ENCODE measurements at regions not wholly inside any gene's neighbourhood (a gene's known extent, or its start where the extent isn't known, plus 50 kb on each side); places are given as distances from the start of the nearest gene placed in this dataset.

- no peak for ATAC-seq
These were observed 50.1 kb upstream of the SIRPA start for GRCh38 chr20:1845163-1845523.

- peak; percentile 19 for ATAC-seq
These were observed 50.7 kb upstream of the SIRPA start for GRCh38 chr20:1844325-1845162.

- ATAC-seq = no peak
These were observed 52.9 kb upstream of the SIRPA start for GRCh38 chr20:1842281-1842680.

DNA sequence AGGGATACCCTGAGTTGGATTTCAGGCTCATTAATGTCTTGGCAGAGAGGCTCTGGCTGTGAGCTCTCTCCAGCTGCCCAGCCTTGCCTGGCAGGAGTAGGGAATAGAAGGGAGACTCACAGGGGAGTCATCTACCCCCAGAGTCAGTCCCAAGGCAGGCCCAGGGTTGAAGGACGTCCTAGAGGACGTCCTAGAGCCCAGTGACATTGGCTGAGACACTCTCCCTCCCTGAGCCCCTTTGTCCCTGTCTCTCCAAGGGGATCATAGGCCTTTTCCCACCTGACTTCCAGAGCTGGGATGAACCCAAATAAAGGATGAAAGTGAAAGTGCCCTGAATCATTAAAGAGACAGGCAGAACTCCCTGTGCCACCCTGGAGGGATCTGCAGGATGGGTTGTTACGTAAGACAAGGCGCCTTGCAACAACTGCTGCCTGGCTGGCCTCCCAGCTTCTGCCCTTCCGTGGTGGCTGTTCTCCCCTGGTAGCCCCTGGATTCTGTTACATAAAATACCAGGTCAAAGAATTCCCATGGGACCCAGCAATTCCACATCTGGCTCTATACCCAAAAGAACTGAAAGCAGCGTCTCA is 53.6 kb upstream of the SIRPA start:
- no peak for ATAC-seq

DNA sequence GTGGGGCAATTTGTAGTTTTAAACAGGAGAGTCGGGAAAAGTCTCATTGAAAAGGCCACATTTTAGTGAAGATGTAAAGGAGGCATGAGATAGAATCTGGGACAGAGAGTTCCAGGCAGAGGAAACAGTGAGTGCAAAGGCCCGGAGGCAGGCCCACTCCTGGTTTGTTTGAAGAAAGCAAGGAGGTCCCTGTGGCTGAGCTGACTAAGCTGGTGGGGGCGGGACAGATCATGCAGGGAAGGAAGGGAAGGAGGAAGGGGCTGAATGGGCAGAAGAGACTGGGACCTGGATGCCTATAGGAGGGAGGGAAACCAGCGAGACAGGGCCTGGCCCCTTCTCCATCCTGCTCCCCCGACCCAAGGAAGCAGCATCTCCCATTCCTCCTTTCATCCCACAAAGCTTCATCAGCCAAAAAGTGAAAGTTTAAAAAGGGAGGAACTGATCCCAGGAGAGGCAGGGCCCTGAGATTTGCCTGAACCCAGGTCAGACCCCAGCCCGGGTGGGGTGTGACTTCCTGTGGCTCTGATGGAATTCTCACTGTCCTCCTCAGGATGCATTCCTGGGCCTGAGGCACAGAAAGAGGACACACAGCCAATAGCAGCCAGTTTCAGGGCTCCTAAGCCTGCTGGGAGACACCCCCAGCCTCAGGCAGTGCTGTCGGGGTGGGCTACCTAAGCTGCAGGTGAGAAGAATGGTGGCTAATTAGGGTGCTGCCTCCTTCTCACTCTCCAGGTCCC is 54.2 kb upstream of the SIRPA start:
- ATAC-seq = no peak

- ATAC-seq = peak; percentile 67
These were observed 55.6 kb upstream of the SIRPA start for GRCh38 chr20:1839376-1840317.

DNA sequence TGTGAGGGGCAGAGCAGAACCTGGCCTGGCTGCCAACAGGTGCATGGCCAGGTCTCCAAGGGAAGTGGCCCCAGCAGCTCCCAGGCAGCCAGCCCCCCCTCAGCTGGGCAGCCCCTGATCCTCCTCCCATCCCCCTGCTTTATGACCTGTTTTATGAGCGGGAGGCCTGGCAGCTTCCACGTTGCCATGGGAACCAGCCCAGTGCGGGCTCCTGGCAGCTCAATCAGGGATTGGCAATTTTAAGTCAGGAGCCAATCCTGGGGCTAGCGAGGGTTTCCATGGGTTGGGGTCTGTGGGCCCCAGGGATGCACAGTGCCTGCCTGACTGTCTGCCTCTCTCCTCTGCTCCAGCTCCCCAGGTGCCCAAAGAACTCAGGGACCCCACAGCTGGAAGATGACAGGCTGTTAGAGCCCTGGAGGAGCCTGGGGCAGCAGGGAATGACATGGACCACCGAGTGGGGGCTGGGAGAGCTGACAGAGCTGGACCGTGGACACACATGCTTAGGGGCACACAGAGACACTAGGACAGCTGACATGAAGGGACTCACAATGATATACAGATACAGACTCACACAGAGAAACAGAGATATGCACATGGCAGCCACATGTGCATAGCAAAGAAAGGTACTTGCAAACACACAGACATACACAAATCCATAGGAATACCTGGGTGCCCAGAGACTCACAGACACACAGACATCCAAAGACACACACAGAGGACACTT is 56.5 kb upstream of the SIRPA start:
- no peak for ATAC-seq

- ATAC-seq = no peak
These were observed 59.8 kb upstream of the SIRPA start for GRCh38 chr20:1835186-1836035.

DNA sequence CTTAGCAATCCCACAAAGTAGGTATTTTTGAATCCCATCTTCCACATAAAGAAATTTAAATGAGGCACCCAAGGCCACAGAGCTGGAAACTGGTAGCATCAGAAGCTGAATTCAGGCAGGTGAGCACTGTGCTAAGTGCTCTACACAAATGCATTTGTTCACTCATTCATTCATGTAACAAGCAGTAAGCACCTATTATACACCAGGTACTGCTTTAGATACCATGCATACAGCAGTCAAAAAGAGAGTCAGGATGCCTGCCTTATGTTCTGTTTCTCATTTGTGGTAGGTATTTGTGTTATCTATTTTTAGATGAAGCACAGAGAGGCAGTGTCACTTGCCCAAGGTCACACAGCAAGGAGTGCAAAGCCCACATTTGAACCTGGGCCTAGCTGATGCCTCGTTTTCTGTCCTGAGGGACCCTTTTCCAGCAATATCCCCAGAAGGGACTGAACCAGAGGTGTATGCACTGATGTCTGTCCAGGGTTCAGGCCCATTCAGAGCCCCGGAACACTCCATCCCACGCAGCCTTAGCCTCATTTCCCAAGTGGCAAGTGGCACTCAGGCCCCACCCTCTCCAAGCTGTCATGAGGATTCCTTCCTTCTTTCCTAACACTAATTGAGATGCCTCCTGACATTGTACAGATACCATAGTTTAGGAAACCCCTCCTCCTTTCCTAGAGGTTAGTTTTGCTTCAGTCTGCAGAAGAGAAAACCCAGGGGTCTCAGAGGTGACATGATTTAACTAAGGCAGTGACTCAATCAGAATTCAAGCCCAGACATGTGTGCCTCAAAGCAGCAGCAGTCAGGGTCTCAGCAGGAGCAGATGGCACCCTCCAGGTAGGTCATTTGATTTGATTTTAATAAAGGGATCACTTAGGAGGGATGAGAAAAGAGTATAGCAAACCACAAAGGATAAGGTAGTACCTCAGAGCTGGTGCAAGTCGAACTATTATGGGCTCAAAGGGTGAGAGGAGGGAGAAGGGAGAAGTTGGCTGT is 61.2 kb upstream of the SIRPA start:
- ATAC-seq = no peak

- ATAC-seq = no peak
These were observed 62.0 kb upstream of the SIRPA start for GRCh38 chr20:1833216-1833615.

DNA sequence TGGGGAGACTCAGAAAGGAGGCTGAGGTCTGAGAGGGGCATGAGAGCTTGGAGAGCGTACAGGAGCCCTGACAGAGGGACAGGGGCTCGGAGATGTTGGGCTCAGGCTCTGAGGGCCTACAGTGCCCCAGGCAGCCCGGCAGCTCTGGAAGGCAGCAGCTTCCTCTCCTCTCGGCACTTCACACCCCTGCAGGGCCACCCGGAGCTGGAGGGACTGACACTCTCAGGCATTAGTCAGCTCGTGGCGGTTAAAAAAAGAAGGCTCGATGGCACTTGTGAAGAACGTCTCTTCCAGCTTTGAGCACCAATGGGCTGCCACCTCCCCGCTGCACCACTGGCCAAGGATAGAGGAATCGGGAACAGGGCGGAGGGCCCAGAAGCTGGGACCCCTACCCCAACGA is 62.6 kb upstream of the SIRPA start:
- no peak for ATAC-seq

DNA sequence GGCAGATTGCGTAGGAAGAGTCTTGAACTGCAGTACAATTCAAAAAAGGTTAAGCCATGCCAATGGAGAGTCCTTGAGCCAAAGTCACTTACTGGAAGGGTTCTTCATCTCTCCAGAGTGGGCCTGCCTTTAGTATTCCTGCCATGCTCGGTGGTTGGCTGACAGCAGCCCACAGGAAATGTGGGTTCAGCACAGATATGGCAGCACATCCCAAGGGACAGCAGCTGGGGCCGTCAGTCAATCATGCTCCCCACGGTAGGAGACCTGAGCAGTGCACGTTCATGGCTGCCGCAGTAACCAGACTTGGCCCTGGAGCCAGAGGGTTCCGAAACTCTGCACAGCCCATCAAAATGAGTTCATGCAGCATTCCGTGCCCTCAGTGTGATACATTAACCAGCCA is 63.6 kb upstream of the SIRPA start:
- ATAC-seq = no peak

DNA sequence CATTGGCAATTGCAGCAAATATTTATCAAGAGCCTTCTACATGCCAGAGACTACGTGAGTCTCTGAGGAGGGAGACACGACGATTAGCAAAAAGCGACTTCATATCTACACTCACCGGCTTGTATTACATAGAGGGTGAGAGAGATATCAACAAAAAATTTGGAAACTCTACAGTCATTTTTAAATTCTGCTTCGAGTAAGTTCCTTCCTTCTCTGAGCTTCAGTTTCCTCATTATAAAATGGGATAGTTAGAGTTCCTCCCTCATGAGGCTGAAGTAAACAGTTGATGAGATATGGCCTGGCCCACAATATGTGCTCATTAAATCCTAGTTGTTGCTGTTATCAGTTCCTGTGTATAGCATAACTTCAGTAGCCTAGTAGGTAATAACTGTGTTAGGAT is 64.1 kb upstream of the SIRPA start:
- no peak for ATAC-seq

GRCh38 chr20:1830240-1830639 is 65.0 kb upstream of the SIRPA start:
- ATAC-seq = peak; percentile 84

GRCh38 chr20:1829531-1829930 is 65.7 kb upstream of the SIRPA start:
- ATAC-seq = no peak

DNA sequence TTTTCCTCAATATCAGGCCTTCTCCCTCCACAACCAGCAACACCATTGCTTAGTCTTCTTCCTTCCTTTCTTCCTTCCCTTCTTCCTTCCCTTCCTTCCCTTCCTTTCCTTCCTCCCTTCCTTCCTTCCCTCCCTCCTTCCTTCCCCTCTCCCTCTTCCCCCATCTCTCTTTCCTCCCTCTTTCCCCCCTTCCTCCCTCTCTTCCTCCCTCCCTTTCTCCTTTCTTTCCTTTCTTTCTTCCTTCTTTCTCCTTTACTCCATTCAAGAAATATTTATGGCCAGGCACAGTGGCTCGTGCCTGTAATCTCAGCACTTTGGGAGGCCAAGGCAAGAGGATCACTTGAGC is 66.4 kb upstream of the SIRPA start:
- ATAC-seq = no peak

DNA sequence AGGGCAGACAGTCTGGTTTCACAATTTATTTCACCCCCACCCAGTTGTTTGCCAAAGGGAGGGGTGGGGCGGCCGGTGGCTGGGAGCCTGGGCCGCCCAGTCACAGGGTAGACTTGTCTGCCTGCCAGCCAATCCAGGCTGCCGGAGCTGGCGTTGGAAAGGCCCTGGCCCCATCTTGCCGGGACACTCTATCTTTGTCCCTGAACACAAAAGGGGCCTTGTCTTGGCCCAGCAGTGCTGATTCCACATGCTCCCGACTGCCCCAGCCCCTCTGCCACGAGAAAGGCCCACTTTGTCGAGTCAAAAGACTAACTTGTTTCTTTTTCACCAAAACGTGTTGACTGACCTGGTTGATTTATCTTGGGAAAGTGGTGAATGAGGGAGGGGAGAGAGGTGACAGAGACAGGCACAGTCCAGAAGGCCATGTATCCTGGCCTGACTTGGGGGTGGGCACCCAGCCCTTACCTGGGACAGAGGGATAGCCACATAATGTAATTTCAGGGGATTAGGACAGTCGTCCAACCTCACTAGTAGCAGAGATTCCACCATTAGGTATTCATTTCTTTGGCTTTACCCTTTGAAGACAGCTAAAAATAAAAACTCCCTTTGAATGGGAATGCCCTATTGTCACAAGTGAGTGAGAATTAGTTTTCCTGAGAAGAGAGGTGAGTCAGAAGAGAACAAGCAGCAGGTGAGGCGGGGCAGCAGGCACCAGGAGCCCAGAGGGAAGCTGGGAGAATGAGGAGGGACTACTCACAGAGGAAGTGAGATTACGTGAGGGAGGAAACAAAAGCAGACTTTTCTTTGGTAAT is 67.0 kb upstream of the SIRPA start:
- peak; percentile 78 for ATAC-seq

GRCh38 chr20:1827510-1827973 is 67.7 kb upstream of the SIRPA start:
- no peak for ATAC-seq

GRCh38 chr20:1825938-1826445 is 69.2 kb upstream of the SIRPA start:
- no peak for ATAC-seq
